Stimulated activated naive CD8-positive, alpha-beta T cell treated with anti-CD3 and anti-CD28 coated beads, Interleukin-15, Interleukin-2, amounts not matched to agents 100 ng/mL and 50 ng/mL, for 24 hours (primary cell): ENCODE measurements at regions not wholly inside any gene's neighbourhood (a gene's known extent, or its start where the extent isn't known, plus 50 kb on each side); places are given as distances from the start of the nearest gene placed in this dataset.
"Not testable (repeated sequence)": the region's sequence is repeated elsewhere in the genome, so short reads cannot be mapped to it uniquely, and the experiment has no call there.

Experiments used
- H3K27ac Mint-ChIP-seq: one replicate; pipeline ENCODE4 v1.8.0; 2021; ENCODE audit warnings: mild to moderate bottlenecking, mixed read lengths
- H3K27me3 Mint-ChIP-seq: one replicate; pipeline ENCODE4 v1.8.0; 2021; ENCODE audit warnings: mixed read lengths
- H3K36me3 Mint-ChIP-seq: one replicate; pipeline ENCODE4 v1.8.0; 2021; ENCODE audit warnings: low read depth, mixed read lengths
- H3K4me1 Mint-ChIP-seq: one replicate; pipeline ENCODE4 v1.8.0; 2021; ENCODE audit warnings: low read depth, mixed read lengths
- H3K4me3 Mint-ChIP-seq: one replicate; pipeline ENCODE4 v1.8.0; 2021; ENCODE audit warnings: mild to moderate bottlenecking, mixed read lengths
- H3K9me3 Mint-ChIP-seq: one replicate; pipeline ENCODE4 v1.8.0; 2021; ENCODE audit warnings: mixed read lengths

- Mint-ChIP-seq H3K36me3 (no peaks in the 10 kb centered on the region), H3K4me1 (no peaks in the 10 kb centered on the region), H3K27me3 (no peaks in the 10 kb centered on the region), H3K9me3 (peaks cover 5% of the 10 kb centered on the region), H3K4me3 (no peak overlapping the region), H3K27ac (no peak overlapping the region)
Observed at GRCh38 chr5:114120166-114120565, 241.7 kb upstream of the KCNN2 start.

GRCh38 chr5:114122852-114123251, 239.0 kb upstream of the KCNN2 start:
- Mint-ChIP-seq H3K4me3 (no peak overlapping the region), H3K4me1 (no peaks in the 10 kb centered on the region), H3K9me3 (peaks cover 5% of the 10 kb centered on the region), H3K27me3 (no peaks in the 10 kb centered on the region), H3K36me3 (no peaks in the 10 kb centered on the region), H3K27ac (no peak overlapping the region)

- no peak overlapping the region for H3K27ac Mint-ChIP-seq
- no peaks in the 10 kb centered on the region for H3K4me1 Mint-ChIP-seq
- H3K4me3 Mint-ChIP-seq: no peak overlapping the region
- peaks cover 5% of the 10 kb centered on the region for H3K9me3 Mint-ChIP-seq
- no peaks in the 10 kb centered on the region for H3K27me3 Mint-ChIP-seq
- no peaks in the 10 kb centered on the region for H3K36me3 Mint-ChIP-seq
Observed at GRCh38 chr5:114123654-114124053, 238.2 kb upstream of the KCNN2 start.

GRCh38 chr5:114146398-114146797, 215.5 kb upstream of the KCNN2 start:
- H3K36me3 Mint-ChIP-seq: peaks cover 5% of the 10 kb centered on the region
- H3K27ac Mint-ChIP-seq: no peak overlapping the region
- no peaks in the 10 kb centered on the region for H3K4me1 Mint-ChIP-seq
- no peak overlapping the region for H3K4me3 Mint-ChIP-seq
- H3K9me3 Mint-ChIP-seq: peaks cover 39% of the 10 kb centered on the region
- H3K27me3 Mint-ChIP-seq: no peaks in the 10 kb centered on the region

GRCh38 chr5:114148253-114148652, 213.6 kb upstream of the KCNN2 start:
- Mint-ChIP-seq H3K9me3 (peaks cover 46% of the 10 kb centered on the region), H3K36me3 (peaks cover 5% of the 10 kb centered on the region), H3K4me3 (no peak overlapping the region), H3K27ac (no peak overlapping the region), H3K4me1 (no peaks in the 10 kb centered on the region), H3K27me3 (no peaks in the 10 kb centered on the region)

- not testable (repeated sequence) for H3K4me1 Mint-ChIP-seq, H3K27me3 Mint-ChIP-seq, H3K36me3 Mint-ChIP-seq, H3K27ac Mint-ChIP-seq, H3K4me3 Mint-ChIP-seq
- peaks cover 50% of the 10 kb centered on the region for H3K9me3 Mint-ChIP-seq
Observed at GRCh38 chr5:114148728-114149127, 213.1 kb upstream of the KCNN2 start.

GRCh38 chr5:114152656-114153360, 209.1 kb upstream of the KCNN2 start:
- Mint-ChIP-seq H3K4me3 (no peak overlapping the region), H3K9me3 (peaks cover 43% of the 10 kb centered on the region), H3K27ac (no peak overlapping the region), H3K27me3 (no peaks in the 10 kb centered on the region), H3K36me3 (peaks cover 5% of the 10 kb centered on the region), H3K4me1 (no peaks in the 10 kb centered on the region)

- Mint-ChIP-seq H3K4me3 (no peak overlapping the region), H3K27me3 (no peaks in the 10 kb centered on the region), H3K27ac (no peak overlapping the region), H3K9me3 (peaks cover 38% of the 10 kb centered on the region), H3K4me1 (no peaks in the 10 kb centered on the region), H3K36me3 (peaks cover 5% of the 10 kb centered on the region)
Observed at GRCh38 chr5:114153392-114153791, 208.5 kb upstream of the KCNN2 start.

GRCh38 chr5:114153833-114154232, 208.0 kb upstream of the KCNN2 start:
- no peak overlapping the region for H3K4me3 Mint-ChIP-seq
- peaks cover 4% of the 10 kb centered on the region for H3K36me3 Mint-ChIP-seq
- no peaks in the 10 kb centered on the region for H3K4me1 Mint-ChIP-seq
- H3K9me3 Mint-ChIP-seq: peaks cover 34% of the 10 kb centered on the region
- no peaks in the 10 kb centered on the region for H3K27me3 Mint-ChIP-seq
- H3K27ac Mint-ChIP-seq: no peak overlapping the region

GRCh38 chr5:114166081-114166480, 195.8 kb upstream of the KCNN2 start:
- no peak overlapping the region for H3K27ac Mint-ChIP-seq
- peaks cover 19% of the 10 kb centered on the region for H3K9me3 Mint-ChIP-seq
- no peaks in the 10 kb centered on the region for H3K36me3 Mint-ChIP-seq
- H3K4me1 Mint-ChIP-seq: no peaks in the 10 kb centered on the region
- H3K4me3 Mint-ChIP-seq: no peak overlapping the region
- H3K27me3 Mint-ChIP-seq: no peaks in the 10 kb centered on the region

GRCh38 chr5:114174131-114174530, 187.7 kb upstream of the KCNN2 start:
- H3K4me3 Mint-ChIP-seq: no peak overlapping the region
- no peak overlapping the region for H3K27ac Mint-ChIP-seq
- no peaks in the 10 kb centered on the region for H3K27me3 Mint-ChIP-seq
- no peaks in the 10 kb centered on the region for H3K36me3 Mint-ChIP-seq
- no peaks in the 10 kb centered on the region for H3K4me1 Mint-ChIP-seq
- H3K9me3 Mint-ChIP-seq: peaks cover 5% of the 10 kb centered on the region

- Mint-ChIP-seq H3K9me3 (peaks cover 4% of the 10 kb centered on the region), H3K4me1 (no peaks in the 10 kb centered on the region), H3K27me3 (no peaks in the 10 kb centered on the region), H3K36me3 (no peaks in the 10 kb centered on the region), H3K27ac (no peak overlapping the region), H3K4me3 (no peak overlapping the region)
Observed at GRCh38 chr5:114174837-114175236, 187.0 kb upstream of the KCNN2 start.

GRCh38 chr5:114176356-114176755, 185.5 kb upstream of the KCNN2 start:
- Mint-ChIP-seq H3K9me3 (peaks cover 4% of the 10 kb centered on the region), H3K27me3 (no peaks in the 10 kb centered on the region), H3K4me1 (no peaks in the 10 kb centered on the region), H3K36me3 (no peaks in the 10 kb centered on the region), H3K27ac (no peak overlapping the region), H3K4me3 (no peak overlapping the region)

- Mint-ChIP-seq H3K27ac (no peak overlapping the region), H3K4me1 (no peaks in the 10 kb centered on the region), H3K27me3 (no peaks in the 10 kb centered on the region), H3K36me3 (no peaks in the 10 kb centered on the region), H3K9me3 (peaks cover 9% of the 10 kb centered on the region), H3K4me3 (no peak overlapping the region)
Observed at GRCh38 chr5:114179134-114179533, 182.7 kb upstream of the KCNN2 start.

- H3K27me3 Mint-ChIP-seq: no peaks in the 10 kb centered on the region
- no peaks in the 10 kb centered on the region for H3K4me1 Mint-ChIP-seq
- no peaks in the 10 kb centered on the region for H3K36me3 Mint-ChIP-seq
- peaks cover 11% of the 10 kb centered on the region for H3K9me3 Mint-ChIP-seq
- no peak overlapping the region for H3K4me3 Mint-ChIP-seq
- H3K27ac Mint-ChIP-seq: no peak overlapping the region
Observed at GRCh38 chr5:114184006-114184405, 177.9 kb upstream of the KCNN2 start.

- Mint-ChIP-seq H3K36me3 (no peaks in the 10 kb centered on the region), H3K9me3 (peaks cover 11% of the 10 kb centered on the region), H3K27ac (no peak overlapping the region), H3K4me3 (no peak overlapping the region), H3K4me1 (no peaks in the 10 kb centered on the region), H3K27me3 (no peaks in the 10 kb centered on the region)
Observed at GRCh38 chr5:114185274-114185673, 176.6 kb upstream of the KCNN2 start.
